GM23338 (cell line): ENCODE measurements at regions not wholly inside any gene's neighbourhood (a gene's known extent, or its start where the extent isn't known, plus 50 kb on each side); places are given as distances from the start of the nearest gene placed in this dataset.

ENCODE experiments used
- ATAC-seq: fragments of 200-7000 bp; cut with Tn5 transposase; 3 replicates; pipeline ENCODE4 v1.9.1; 2020
- DNase-seq: peaks from one replicate; pipeline ENCODE4 v3.0.0-alpha.2; 2015; ENCODE audit warnings: low spot score
- H2AFZ ChIP-seq: fragments of 200-600 bp; sonication (generic); 2 replicates; pipeline ENCODE4 v1.8.0; 2016; ENCODE audit warnings: antibody characterized with exemption, mild to moderate bottlenecking, moderate library complexity
- H3F3A ChIP-seq: fragments of 200-600 bp; sonication (generic); replicated peaks from 2 replicates; pipeline ENCODE4 v1.8.0; 2017; ENCODE audit warnings: antibody characterized with exemption, mixed run types, low read depth
- H3K27ac ChIP-seq: fragments of 200-600 bp; sonication (generic); 2 replicates; pipeline ENCODE4 v1.6.1; 2016; ENCODE audit warnings: low read depth
- H3K27me3 ChIP-seq: fragments of 200-600 bp; sonication (generic); 2 replicates; pipeline ENCODE4 v1.8.0; 2016; ENCODE audit warnings: mild to moderate bottlenecking, mixed run types, moderate library complexity; ENCODE audit not compliant: insufficient read depth
- H3K36me3 ChIP-seq: fragments of 200-600 bp; sonication (generic); 2 replicates; pipeline ENCODE4 v1.8.0; 2016; ENCODE audit warnings: mild to moderate bottlenecking; ENCODE audit not compliant: insufficient read depth
- H3K4me1 ChIP-seq: fragments of 200-600 bp; sonication (generic); 2 replicates; pipeline ENCODE4 v1.8.0; 2016; ENCODE audit warnings: mild to moderate bottlenecking, moderate library complexity; ENCODE audit not compliant: insufficient read depth
- H3K4me2 ChIP-seq: fragments of 200-600 bp; sonication (generic); 2 replicates; pipeline ENCODE4 v1.7.1; 2017; ENCODE audit warnings: mixed run types
- H3K4me3 ChIP-seq: fragments of 200-600 bp; sonication (generic); 2 replicates; pipeline ENCODE4 v1.6.1; 2016; ENCODE audit warnings: mixed run types
- H3K79me2 ChIP-seq: fragments of 200-600 bp; sonication (generic); replicated peaks from 2 replicates; pipeline ENCODE4 v1.8.0; 2017; ENCODE audit warnings: mild to moderate bottlenecking; ENCODE audit not compliant: insufficient read depth
- H3K9me2 ChIP-seq: fragments of 200-600 bp; sonication (generic); 2 replicates; pipeline ENCODE4 v1.8.0; 2017; ENCODE audit not compliant: insufficient read depth
- H4K20me1 ChIP-seq: fragments of 200-600 bp; sonication (generic); replicated peaks from 2 replicates; pipeline ENCODE4 v1.8.0; 2017; ENCODE audit warnings: mild to moderate bottlenecking; ENCODE audit not compliant: insufficient read depth
- H3K27ac Mint-ChIP-seq: 2 replicates; pipeline ENCODE4 v1.8.0; 2020; ENCODE audit warnings: inconsistent platforms, mild to moderate bottlenecking, moderate library complexity, mixed read lengths
- H3K27me3 Mint-ChIP-seq: 3 replicates; pipeline ENCODE4 v1.8.0; 2022; ENCODE audit warnings: low read depth, mild to moderate bottlenecking, moderate library complexity, mixed read lengths, inconsistent platforms; ENCODE audit not compliant: insufficient read depth, poor library complexity
- H3K36me3 Mint-ChIP-seq: 3 replicates; pipeline ENCODE4 v1.8.0; 2021; ENCODE audit warnings: low read depth, mild to moderate bottlenecking, inconsistent platforms, moderate library complexity, mixed read lengths
- H3K4me1 Mint-ChIP-seq: 3 replicates; pipeline ENCODE4 v1.8.0; 2020; ENCODE audit warnings: mild to moderate bottlenecking, inconsistent platforms, mixed read lengths
- H3K4me3 Mint-ChIP-seq: 3 replicates; pipeline ENCODE4 v1.8.0; 2021; ENCODE audit warnings: moderate library complexity, mild to moderate bottlenecking, inconsistent platforms, mixed read lengths
- H3K9me3 Mint-ChIP-seq: 3 replicates; pipeline ENCODE4 v1.8.0; 2020; ENCODE audit warnings: moderate library complexity, mild to moderate bottlenecking, inconsistent platforms, mixed read lengths
- CREB1 ChIP-seq: fragments of 250-450 bp; sonication (Bioruptor Pico); IDR thresholded peaks from 2 replicates; pipeline ENCODE4 v1.5.0; 2020; ENCODE audit warnings: low read depth, mild to moderate bottlenecking, moderate library complexity
- CTCF ChIP-seq, 2 experiments: fragments of 200-600 bp in 1 of 2; sonication (generic) in 1 of 2; conservative IDR thresholded peaks; 2 replicates each; pipeline versions ENCODE4 v1.5.1 to v1.6.1; 2016 to 2017; ENCODE audit warnings: antibody characterized with exemption in 2 of 2, low read depth in 2 of 2, mild to moderate bottlenecking in 2 of 2, moderate library complexity in 1 of 2
- ETS1 ChIP-seq: IDR thresholded peaks from 2 replicates; pipeline ENCODE4 v1.6.1; 2016; ENCODE audit warnings: antibody characterized with exemption
- EZH2 ChIP-seq: fragments of 200-600 bp; sonication (generic); IDR thresholded peaks from one replicate; pipeline ENCODE4 v1.8.0; 2017; ENCODE audit warnings: antibody characterized with exemption, mild to moderate bottlenecking, low read depth; ENCODE audit not compliant: unreplicated experiment
- JUNB ChIP-seq: IDR thresholded peaks from one replicate; pipeline ENCODE4 v1.6.1; 2016; ENCODE audit warnings: antibody characterized with exemption; ENCODE audit not compliant: unreplicated experiment
- NANOG ChIP-seq: IDR thresholded peaks from 2 replicates; pipeline ENCODE4 v1.6.1; 2016; ENCODE audit warnings: antibody characterized with exemption, borderline replicate concordance
- POLR2AphosphoS5 ChIP-seq: IDR thresholded peaks from 2 replicates; pipeline ENCODE4 v1.6.1; 2016; ENCODE audit warnings: antibody characterized with exemption, low read depth
- STAT1 ChIP-seq: IDR thresholded peaks from one replicate; pipeline ENCODE4 v1.6.1; 2016; ENCODE audit warnings: antibody characterized with exemption; ENCODE audit not compliant: unreplicated experiment
- ZNF114 ChIP-seq: fragments of 250-450 bp; sonication (Bioruptor Pico); IDR thresholded peaks from 2 replicates; pipeline ENCODE4 v1.5.0; 2020; ENCODE audit warnings: mild to moderate bottlenecking, moderate library complexity
- ZNF331 ChIP-seq: fragments of 250-450 bp; sonication (Bioruptor Pico); IDR thresholded peaks from 2 replicates; pipeline ENCODE4 v1.5.0; 2020; ENCODE audit warnings: low read depth, mild to moderate bottlenecking, moderate library complexity

DNA sequence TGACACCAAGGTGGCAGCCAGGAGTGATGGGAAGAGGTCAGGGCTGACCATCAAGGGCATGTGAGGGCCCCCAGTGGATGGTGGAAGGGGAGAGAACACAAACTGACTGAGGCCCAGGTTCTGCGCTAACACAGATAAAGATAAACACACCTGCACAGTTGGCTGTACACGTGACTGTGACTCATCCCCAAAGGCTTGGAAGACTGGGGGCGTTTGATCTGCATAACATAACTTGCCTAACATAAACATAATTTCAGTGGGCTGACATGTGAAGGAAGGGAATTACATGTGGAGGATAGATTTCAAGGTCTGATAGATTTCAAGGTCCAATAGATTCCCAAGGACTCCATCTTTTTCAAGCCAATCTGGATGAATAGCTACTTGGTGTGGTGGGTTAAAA lies 100.9 kb upstream of the TNRC6C start:
- no peak overlapping the region for H3K27ac Mint-ChIP-seq

DNA sequence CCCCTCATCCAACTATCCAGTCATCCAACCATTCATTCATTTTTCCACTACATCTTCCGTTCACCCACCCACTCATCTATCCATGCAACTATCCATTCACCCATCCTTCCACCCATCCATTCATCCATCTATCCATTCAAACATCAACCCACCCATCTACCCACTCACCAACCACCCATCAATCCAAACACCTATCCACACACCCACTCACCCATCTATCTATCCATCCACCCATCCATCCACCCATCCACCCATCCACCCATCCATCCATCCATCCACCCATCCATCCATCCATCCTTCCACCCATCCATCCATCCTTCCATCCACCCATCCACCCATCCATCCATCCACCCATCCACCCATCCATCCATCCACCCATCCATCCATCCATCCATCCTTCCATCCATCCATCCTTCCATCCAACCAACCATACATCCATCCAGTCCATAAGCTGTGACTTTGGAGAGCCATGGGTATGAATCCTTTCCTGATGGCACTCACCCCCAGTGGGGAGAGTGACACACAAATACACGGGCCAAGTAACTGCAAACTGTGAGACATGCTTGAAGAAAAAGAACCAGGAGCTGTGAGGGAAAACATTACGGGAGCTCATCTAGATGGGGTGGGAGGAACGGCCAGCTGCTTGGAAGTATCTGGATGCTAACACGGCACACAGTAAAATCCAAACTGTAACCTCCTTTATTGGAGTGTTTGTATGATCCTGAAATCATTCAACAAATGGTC lies 100.0 kb upstream of the TNRC6C start:
- no peaks in the 10 kb centered on the region for H3K27me3 ChIP-seq
- TF ChIP-seq CTCF (conservative IDR thresholded peaks at IDR 0.05; ENCODE audit: low read depth in 2 of 2): no peak
- no peak for TF ChIP-seq NANOG
- no peak for TF ChIP-seq POLR2AphosphoS5
- TF ChIP-seq JUNB: no peak
- no peak for TF ChIP-seq ZNF331 (CRISPR knock-in tag)
- no peak for TF ChIP-seq CREB1 (CRISPR knock-in tag)
- TF ChIP-seq STAT1: no peak
- TF ChIP-seq EZH2: no peak
- no peak for TF ChIP-seq ETS1
- no peak for TF ChIP-seq ZNF114
- DNase-seq (no peak), ATAC-seq (no peak)
- no peak overlapping the region for H3K4me3 ChIP-seq
- Mint-ChIP-seq H3K27ac (no peak overlapping the region), H3K9me3 (peaks cover 3% of the 10 kb centered on the region; the same call in 2 of the 3 replicates), H3K27me3 (peaks cover 13% of the 10 kb centered on the region), H3K4me1 (no peaks in the 10 kb centered on the region; the same call in 2 of the 3 replicates), H3K4me3 (no peak overlapping the region), H3K36me3 (no peaks in the 10 kb centered on the region)
- H3K4me1 ChIP-seq: no peaks in the 10 kb centered on the region
- H2AFZ ChIP-seq: no peak overlapping the region
- H3K9me2 ChIP-seq: no peaks in the 10 kb centered on the region; the same call in 1 of the 2 replicates
- H4K20me1 ChIP-seq: no peaks in the 10 kb centered on the region
- no peak overlapping the region for H3K27ac ChIP-seq
- H3K36me3 ChIP-seq: no peaks in the 10 kb centered on the region
- H3K79me2 ChIP-seq: no peaks in the 10 kb centered on the region
- no peaks in the 10 kb centered on the region for H3F3A ChIP-seq
- no peak overlapping the region for H3K4me2 ChIP-seq

More for the DNA sequence above, 100.9 kb upstream of the TNRC6C start:
- DNase-seq (no peak), ATAC-seq (no peak)
- no peak overlapping the region for H2AFZ ChIP-seq
- TF ChIP-seq ETS1: no peak
- Mint-ChIP-seq H3K27me3 (peaks cover 11% of the 10 kb centered on the region), H3K36me3 (no peaks in the 10 kb centered on the region), H3K9me3 (peaks cover 3% of the 10 kb centered on the region; the same call in 2 of the 3 replicates), H3K4me1 (no peaks in the 10 kb centered on the region), H3K4me3 (no peak overlapping the region)
- H3K79me2 ChIP-seq: no peaks in the 10 kb centered on the region
- no peaks in the 10 kb centered on the region; the same call in 1 of the 2 replicates for H3K9me2 ChIP-seq
- H3K4me3 ChIP-seq: no peak overlapping the region
- H3K27me3 ChIP-seq: no peaks in the 10 kb centered on the region
- no peaks in the 10 kb centered on the region for H3F3A ChIP-seq
- no peak overlapping the region for H3K4me2 ChIP-seq
- no peak overlapping the region for H3K27ac ChIP-seq
- no peaks in the 10 kb centered on the region for H3K4me1 ChIP-seq
- H3K36me3 ChIP-seq: no peaks in the 10 kb centered on the region
- no peaks in the 10 kb centered on the region for H4K20me1 ChIP-seq
